H9 (cell line): ENCODE measurements at regions not wholly inside any gene's neighbourhood (a gene's known extent, or its start where the extent isn't known, plus 50 kb on each side); places are given as distances from the start of the nearest gene placed in this dataset.

ENCODE experiments used
- DNase-seq: peaks from one replicate; pipeline ENCODE4 v3.0.0-alpha.2; 2017
- H2AFZ ChIP-seq: one replicate; pipeline ENCODE4 v1.6.1; 2013; ENCODE audit warnings: mild to moderate bottlenecking, low read length, control low read depth, moderate library complexity
- H2AK5ac ChIP-seq: 2 replicates; pipeline ENCODE4 v1.6.1; 2013; ENCODE audit warnings: low read length, control low read depth, mixed read lengths; ENCODE audit not compliant: insufficient read length
- H2BK120ac ChIP-seq: one replicate; pipeline ENCODE4 v1.6.1; 2013; ENCODE audit warnings: low read depth, mild to moderate bottlenecking, low read length, control low read depth, inconsistent platforms; ENCODE audit not compliant: poor library complexity, severe bottlenecking
- H2BK12ac ChIP-seq: 2 replicates; pipeline ENCODE4 v1.6.1; 2013; ENCODE audit warnings: low read length, control low read depth, mixed read lengths, low read depth; ENCODE audit not compliant: insufficient read length
- H2BK15ac ChIP-seq: 2 replicates; pipeline ENCODE4 v1.6.1; 2013; ENCODE audit warnings: low read depth, low read length, control low read depth
- H2BK20ac ChIP-seq: one replicate; pipeline ENCODE4 v1.6.1; 2013; ENCODE audit warnings: low read depth, mild to moderate bottlenecking, low read length, control low read depth, inconsistent platforms; ENCODE audit not compliant: poor library complexity, severe bottlenecking
- H2BK5ac ChIP-seq: 2 replicates; pipeline ENCODE4 v1.6.1; 2013; ENCODE audit warnings: low read length, control low read depth, mixed read lengths; ENCODE audit not compliant: insufficient read length
- H3K14ac ChIP-seq: 2 replicates; pipeline ENCODE4 v1.6.1; 2013; ENCODE audit warnings: low read length, control low read depth; ENCODE audit not compliant: insufficient read depth
- H3K18ac ChIP-seq: 2 replicates; pipeline ENCODE4 v1.6.1; 2013; ENCODE audit warnings: low read depth, mild to moderate bottlenecking, mixed read lengths, low read length, control low read depth; ENCODE audit not compliant: insufficient read length
- H3K23ac ChIP-seq: 2 replicates; pipeline ENCODE4 v1.6.1; 2013; ENCODE audit warnings: low read length, control low read depth, mixed read lengths, low read depth; ENCODE audit not compliant: insufficient read length
- H3K23me2 ChIP-seq: 2 replicates; pipeline ENCODE4 v1.6.1; 2013; ENCODE audit warnings: low read depth, mild to moderate bottlenecking, mixed read lengths, low read length, control low read depth; ENCODE audit not compliant: insufficient read length, poor library complexity, severe bottlenecking
- H3K27ac ChIP-seq: 2 replicates; pipeline ENCODE4 v1.5.1; 2013; ENCODE audit warnings: low read length, control low read depth, mixed read lengths, low read depth; ENCODE audit not compliant: insufficient read length
- H3K27me3 ChIP-seq: 2 replicates; pipeline ENCODE4 v1.6.1; 2013; ENCODE audit warnings: low read length, control low read depth, inconsistent platforms; ENCODE audit not compliant: insufficient read depth
- H3K4ac ChIP-seq: 2 replicates; pipeline ENCODE4 v1.6.1; 2013; ENCODE audit warnings: low read depth, mild to moderate bottlenecking, control low read depth, inconsistent platforms, low read length, moderate library complexity
- H3K4me1 ChIP-seq: 2 replicates; pipeline ENCODE4 v1.6.1; 2013; ENCODE audit warnings: low read length, control low read depth, inconsistent platforms; ENCODE audit not compliant: insufficient read depth
- H3K4me2 ChIP-seq: 2 replicates; pipeline ENCODE4 v1.6.1; 2013; ENCODE audit warnings: low read length, control low read depth, mixed read lengths; ENCODE audit not compliant: insufficient read length, insufficient read depth
- H3K56ac ChIP-seq: 2 replicates; pipeline ENCODE4 v1.6.1; 2013; ENCODE audit warnings: low read depth, mild to moderate bottlenecking, mixed read lengths, low read length, control low read depth; ENCODE audit not compliant: insufficient read length
- H3K79me1 ChIP-seq: 2 replicates; pipeline ENCODE4 v1.6.1; 2013; ENCODE audit warnings: low read depth, mild to moderate bottlenecking, moderate library complexity, low read length, control low read depth, inconsistent platforms; ENCODE audit not compliant: insufficient read depth, poor library complexity, severe bottlenecking
- H3K79me2 ChIP-seq: 2 replicates; pipeline ENCODE4 v1.6.1; 2013; ENCODE audit warnings: low read length, control low read depth, inconsistent platforms; ENCODE audit not compliant: insufficient read depth
- H3K9ac ChIP-seq: 2 replicates; pipeline ENCODE4 v1.6.1; 2013; ENCODE audit warnings: low read length, control low read depth, mixed read lengths; ENCODE audit not compliant: insufficient read length; ENCODE audit errors: extremely low read depth
- H3K9me3 ChIP-seq: one replicate; pipeline ENCODE4 v1.6.1; 2013; ENCODE audit warnings: low read depth, low read length, inconsistent platforms; ENCODE audit not compliant: control insufficient read depth
- H3T11ph ChIP-seq: one replicate; pipeline ENCODE4 v1.6.1; 2013; ENCODE audit warnings: mild to moderate bottlenecking, low read length, control low read depth, inconsistent platforms
- H4K20me1 ChIP-seq: one replicate; pipeline ENCODE4 v1.6.1; 2013; ENCODE audit not compliant: control insufficient read depth, insufficient read length, insufficient read depth
- H4K5ac ChIP-seq: 2 replicates; pipeline ENCODE4 v1.6.1; 2013; ENCODE audit warnings: low read depth, mild to moderate bottlenecking, mixed read lengths, low read length, control low read depth; ENCODE audit not compliant: insufficient read length
- H4K8ac ChIP-seq: replicated peaks from 2 replicates; pipeline ENCODE4 v1.6.1; 2013; ENCODE audit warnings: low read length, control low read depth, mixed read lengths, low read depth; ENCODE audit not compliant: insufficient read length
- H4K91ac ChIP-seq: 2 replicates; pipeline ENCODE4 v1.6.1; 2013; ENCODE audit warnings: low read depth, mild to moderate bottlenecking, moderate library complexity, mixed read lengths, low read length, control low read depth; ENCODE audit not compliant: insufficient read length
- H3K27ac Mint-ChIP-seq, 3 experiments: 2 replicates in 2 of 3; 3 replicates in 1 of 3; pipeline ENCODE4 v1.8.0; 2020 to 2021; ENCODE audit warnings: mixed read lengths in 3 of 3, mild to moderate bottlenecking in 1 of 3, moderate library complexity in 1 of 3
- H3K27me3 Mint-ChIP-seq: 2 replicates; pipeline ENCODE4 v1.8.0; 2021; ENCODE audit warnings: low read depth, mild to moderate bottlenecking, moderate library complexity, mixed read lengths
- H3K36me3 Mint-ChIP-seq, 3 experiments: 2 replicates in 2 of 3; 3 replicates in 1 of 3; pipeline ENCODE4 v1.8.0; 2020 to 2021; ENCODE audit warnings: low read depth in 3 of 3, mixed read lengths in 3 of 3; ENCODE audit not compliant: insufficient read depth in 1 of 3
- H3K4me1 Mint-ChIP-seq, 2 experiments: 2 replicates each; pipeline ENCODE4 v1.8.0; 2020; ENCODE audit warnings: mixed read lengths in 2 of 2
- H3K4me3 Mint-ChIP-seq, 2 experiments: 2 replicates in 1 of 2; 3 replicates in 1 of 2; pipeline ENCODE4 v1.8.0; 2020 to 2021; ENCODE audit warnings: mild to moderate bottlenecking in 2 of 2, mixed read lengths in 2 of 2, moderate library complexity in 1 of 2
- H3K9me3 Mint-ChIP-seq, 2 experiments: 2 replicates in 1 of 2; 3 replicates in 1 of 2; pipeline ENCODE4 v1.8.0; 2020; ENCODE audit warnings: mild to moderate bottlenecking in 2 of 2, mixed read lengths in 2 of 2, moderate library complexity in 1 of 2
- CTCF ChIP-seq: fragments of 200-600 bp; sonication (generic); conservative IDR thresholded peaks from 3 replicates; pipeline ENCODE4 v1.8.0; 2021; ENCODE audit warnings: antibody characterized with exemption, mild to moderate bottlenecking
- WGBS: extraction: QIAGEN DNeasy Blood & Tissue Kit; methylation state at CpG from one replicate; pipeline ENCODE4 v1.1.7; 2013; ENCODE audit warnings: missing lambda C conversion rate, low lambda C conversion rate, mixed read lengths; ENCODE audit not compliant: insufficient read length; ENCODE audit errors: extremely low coverage; 5-methylcytosine and 5-hydroxymethylcytosine counted together

- Histone ChIP-seq H4K20me1 (no peaks in the 10 kb centered on the region), H3K23me2 (no peaks in the 10 kb centered on the region), H2BK20ac (no peak overlapping the region), H3K9me3 (no peaks in the 10 kb centered on the region), H4K5ac (no peak overlapping the region), H3K9ac (no peak overlapping the region), H4K8ac (no peak overlapping the region), H3K4me1 (no peaks in the 10 kb centered on the region), H3K27me3 (no peaks in the 10 kb centered on the region), H3K27ac (no peak overlapping the region), H2BK12ac (no peak overlapping the region), H3K79me2 (no peaks in the 10 kb centered on the region), H2BK120ac (no peak overlapping the region), H2BK15ac (no peak overlapping the region), H3T11ph (no peak overlapping the region), H2AFZ (no peak overlapping the region), H3K4me2 (no peak overlapping the region), H2BK5ac (no peak overlapping the region), H2AK5ac (no peak overlapping the region), H3K56ac (no peak overlapping the region), H3K4ac (no peak overlapping the region), H3K14ac (no peak overlapping the region), H3K18ac (no peak overlapping the region), H4K91ac (no peak overlapping the region), H3K23ac (no peak overlapping the region), H3K79me1 (no peaks in the 10 kb centered on the region)
- DNase-seq = no peak
- peaks cover 0 to 3% (median 0%) of the 10 kb centered on the region in 3 experiments; a peak in 1 of 7 replicates for H3K36me3 Mint-ChIP-seq
- no peak overlapping the region for H3K27ac Mint-ChIP-seq
- 0 out of 5 replicates have a peak, but pooled peaks cover 2 to 3% of the 10 kb centered on the region in 2 experiments for H3K9me3 Mint-ChIP-seq
- H3K27me3 Mint-ChIP-seq = no peaks in the 10 kb centered on the region; the same call in 1 of the 2 replicates
- no peaks in the 10 kb centered on the region for H3K4me1 Mint-ChIP-seq
- TF ChIP-seq CTCF = no peak
- WGBS = no CpG with 5 or more reads among the region's 3 CpGs
- H3K4me3 Mint-ChIP-seq = no peak overlapping the region
Observed at GRCh38 chr21:26782331-26782730, 62.9 kb downstream of the ADAMTS1 start.
